ENCODE measurements at regions not wholly inside any gene's neighbourhood (a gene's known extent, or its start where the extent isn't known, plus 50 kb on each side); places are given as distances from the start of the nearest gene placed in this dataset.

- Histone ChIP-seq H3K36me3 (ENCODE audit: insufficient read depth, low read length) (no peaks in the 10 kb centered on the region), H3K79me2 (ENCODE audit: insufficient read depth, low read length) (no peaks in the 10 kb centered on the region), H3K27ac (ENCODE audit: low read depth, low read length) (no peak overlapping the region), H3K4me1 (ENCODE audit: insufficient read depth, low read length) (no peaks in the 10 kb centered on the region), H3K27me3 (ENCODE audit: insufficient read depth, low read length) (no peaks in the 10 kb centered on the region), H2AFZ (ENCODE audit: low read length) (no peak overlapping the region), H3K4me3 (ENCODE audit: insufficient read depth, low read length) (no peak overlapping the region), H3K9me3 (ENCODE audit: low read depth, low read length) (no peaks in the 10 kb centered on the region), H4K20me1 (ENCODE audit: insufficient read depth, low read length) (no peaks in the 10 kb centered on the region), H3K4me2 (ENCODE audit: insufficient read depth, low read length) (no peak overlapping the region)
- DNase-seq (ENCODE audit: insufficient read length, low spot score, missing footprints) = no peak
- TF ChIP-seq CTCF (IDR thresholded peaks at IDR 0.05; ENCODE audit: extremely low read depth, low read depth, low read length) = no peak
Measured at GRCh38 chr1:222107267-222107666, 365.4 kb upstream of the DUSP10 start.

GRCh38 chr1:222106377-222106776 lies 364.5 kb upstream of the DUSP10 start:
- Histone ChIP-seq H3K27ac (ENCODE audit: low read depth, low read length) (no peak overlapping the region), H3K27me3 (ENCODE audit: insufficient read depth, low read length) (no peaks in the 10 kb centered on the region), H3K4me3 (ENCODE audit: insufficient read depth, low read length) (no peak overlapping the region), H3K36me3 (ENCODE audit: insufficient read depth, low read length) (no peaks in the 10 kb centered on the region), H3K79me2 (ENCODE audit: insufficient read depth, low read length) (no peaks in the 10 kb centered on the region), H4K20me1 (ENCODE audit: insufficient read depth, low read length) (no peaks in the 10 kb centered on the region), H3K9me3 (ENCODE audit: low read depth, low read length) (no peaks in the 10 kb centered on the region), H3K4me2 (ENCODE audit: insufficient read depth, low read length) (no peak overlapping the region), H2AFZ (ENCODE audit: low read length) (no peak overlapping the region), H3K4me1 (ENCODE audit: insufficient read depth, low read length) (no peaks in the 10 kb centered on the region)
- TF ChIP-seq CTCF (IDR thresholded peaks at IDR 0.05; ENCODE audit: extremely low read depth, low read depth, low read length) = no peak
- DNase-seq (ENCODE audit: insufficient read length, low spot score, missing footprints) = no peak

GRCh38 chr1:222105861-222106260 lies 364.0 kb upstream of the DUSP10 start:
- no peaks in the 10 kb centered on the region for H4K20me1 ChIP-seq (ENCODE audit: insufficient read depth, low read length)

GRCh38 chr1:222105393-222105737 lies 363.5 kb upstream of the DUSP10 start:
- no peak overlapping the region for H2AFZ ChIP-seq (ENCODE audit: low read length)

More at GRCh38 chr1:222105861-222106260, 364.0 kb upstream of the DUSP10 start:
- DNase-seq (ENCODE audit: insufficient read length, low spot score, missing footprints) = no peak
- Histone ChIP-seq H3K4me3 (ENCODE audit: insufficient read depth, low read length) (no peak overlapping the region), H3K4me2 (ENCODE audit: insufficient read depth, low read length) (no peak overlapping the region), H3K79me2 (ENCODE audit: insufficient read depth, low read length) (no peaks in the 10 kb centered on the region), H3K27ac (ENCODE audit: low read depth, low read length) (no peak overlapping the region), H2AFZ (ENCODE audit: low read length) (no peak overlapping the region), H3K27me3 (ENCODE audit: insufficient read depth, low read length) (no peaks in the 10 kb centered on the region), H3K9me3 (ENCODE audit: low read depth, low read length) (no peaks in the 10 kb centered on the region), H3K36me3 (ENCODE audit: insufficient read depth, low read length) (no peaks in the 10 kb centered on the region), H3K4me1 (ENCODE audit: insufficient read depth, low read length) (no peaks in the 10 kb centered on the region)
- no peak for TF ChIP-seq CTCF (IDR thresholded peaks at IDR 0.05; ENCODE audit: extremely low read depth, low read depth, low read length)

More at GRCh38 chr1:222105393-222105737, 363.5 kb upstream of the DUSP10 start:
- no peak for TF ChIP-seq CTCF (IDR thresholded peaks at IDR 0.05; ENCODE audit: extremely low read depth, low read depth, low read length)
- Histone ChIP-seq H3K27ac (ENCODE audit: low read depth, low read length) (no peak overlapping the region), H3K79me2 (ENCODE audit: insufficient read depth, low read length) (no peaks in the 10 kb centered on the region), H3K27me3 (ENCODE audit: insufficient read depth, low read length) (no peaks in the 10 kb centered on the region), H3K4me1 (ENCODE audit: insufficient read depth, low read length) (no peaks in the 10 kb centered on the region), H3K9me3 (ENCODE audit: low read depth, low read length) (no peaks in the 10 kb centered on the region), H4K20me1 (ENCODE audit: insufficient read depth, low read length) (no peaks in the 10 kb centered on the region), H3K36me3 (ENCODE audit: insufficient read depth, low read length) (no peaks in the 10 kb centered on the region), H3K4me2 (ENCODE audit: insufficient read depth, low read length) (no peak overlapping the region), H3K4me3 (ENCODE audit: insufficient read depth, low read length) (no peak overlapping the region)
- no peak for DNase-seq (ENCODE audit: insufficient read length, low spot score, missing footprints)
